EH (cell line): ENCODE measurements at regions not wholly inside any gene's neighbourhood (a gene's known extent, or its start where the extent isn't known, plus 50 kb on each side); places are given as distances from the start of the nearest gene placed in this dataset.
"Not testable (repeated sequence)": the region's sequence is repeated elsewhere in the genome, so short reads cannot be mapped to it uniquely, and the experiment has no call there.

ENCODE experiments used
- DNase-seq: peaks from one replicate; pipeline ENCODE4 v3.0.0-alpha.2; 2015; ENCODE audit warnings: low read depth

DNA sequence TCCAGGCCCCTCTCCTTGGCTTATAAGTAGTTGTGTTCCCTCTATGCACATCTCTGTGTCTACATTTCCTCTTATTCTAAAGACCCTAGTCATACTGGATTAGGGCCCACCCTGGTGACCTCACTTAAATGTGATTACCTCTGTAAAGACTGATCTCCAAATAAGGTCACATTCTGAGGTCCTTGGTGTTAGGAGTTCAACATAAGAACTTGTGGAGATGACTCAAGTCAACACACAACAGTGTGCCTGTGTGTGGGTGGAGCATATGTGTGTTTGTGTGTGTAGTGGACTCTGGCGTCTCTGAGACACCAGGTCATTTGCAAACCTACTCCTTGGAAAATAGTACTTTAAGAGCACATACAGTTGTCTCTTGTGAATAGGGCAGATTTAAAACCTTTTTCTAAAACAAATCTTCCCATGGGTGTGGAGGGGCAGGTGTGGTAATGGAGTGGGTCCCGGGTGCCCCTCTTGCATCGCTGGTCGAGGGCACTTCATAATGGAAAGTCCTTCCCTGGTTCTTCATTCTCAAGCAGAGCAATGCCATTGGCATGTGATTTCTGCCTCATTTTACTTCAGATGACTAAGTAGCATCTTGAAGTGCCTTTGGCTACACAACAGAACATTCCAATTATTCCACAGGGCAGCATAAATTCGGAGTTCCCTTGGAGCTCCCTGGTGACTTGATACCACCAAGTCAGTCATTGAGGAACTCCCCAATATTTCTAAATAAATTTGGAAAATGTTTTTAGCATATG lies 84.4 kb downstream of the C9orf152 start:
- peak; percentile 90 for DNase-seq

DNA sequence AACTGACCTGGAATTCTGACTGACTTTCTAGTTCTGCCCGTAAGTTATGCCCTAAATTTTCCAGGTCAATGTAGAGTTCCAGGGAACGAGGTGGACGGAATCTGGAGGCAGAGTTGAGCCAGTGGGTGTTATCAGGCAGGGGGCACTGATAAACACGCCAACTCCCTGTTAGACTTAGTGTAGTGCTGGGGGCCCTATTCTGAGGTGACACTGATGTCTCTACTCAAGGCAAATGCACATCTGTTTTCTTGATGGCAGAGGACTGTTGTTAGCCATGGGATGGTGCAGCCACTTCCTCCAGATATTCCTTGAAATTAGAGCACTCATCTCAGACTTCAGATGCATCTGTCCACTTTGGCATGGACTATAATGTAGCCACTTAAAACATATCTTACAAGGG lies 83.5 kb downstream of the C9orf152 start:
- no peak for DNase-seq

DNA sequence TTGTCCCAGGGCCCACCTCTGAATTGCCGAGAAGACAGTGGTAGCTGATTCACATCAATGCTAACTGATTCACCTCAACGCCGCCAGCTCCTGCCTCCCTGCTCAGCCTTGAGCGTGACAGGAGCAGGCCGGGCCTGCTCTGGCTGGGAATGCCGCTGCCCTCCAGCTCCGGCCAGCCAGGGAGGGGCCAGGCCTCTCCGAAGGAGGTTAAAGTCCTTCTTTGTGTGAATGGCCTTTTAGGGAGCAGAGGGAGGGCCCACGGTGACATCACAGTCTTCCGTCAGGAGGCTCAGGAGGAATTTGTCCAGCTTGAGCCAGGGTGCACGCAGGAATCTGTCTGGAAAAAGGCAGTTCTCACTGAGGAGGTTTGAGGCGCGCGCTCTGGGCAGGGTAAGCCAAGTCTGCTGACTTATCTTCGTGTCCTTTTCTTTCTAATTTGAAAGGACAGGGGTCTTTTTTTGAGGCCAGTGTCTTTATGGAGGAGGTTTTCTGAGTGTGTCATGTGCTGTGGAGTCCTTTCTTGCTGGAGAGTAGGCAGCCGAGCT lies 82.7 kb downstream of the C9orf152 start:
- peak; percentile 99 for DNase-seq

DNA sequence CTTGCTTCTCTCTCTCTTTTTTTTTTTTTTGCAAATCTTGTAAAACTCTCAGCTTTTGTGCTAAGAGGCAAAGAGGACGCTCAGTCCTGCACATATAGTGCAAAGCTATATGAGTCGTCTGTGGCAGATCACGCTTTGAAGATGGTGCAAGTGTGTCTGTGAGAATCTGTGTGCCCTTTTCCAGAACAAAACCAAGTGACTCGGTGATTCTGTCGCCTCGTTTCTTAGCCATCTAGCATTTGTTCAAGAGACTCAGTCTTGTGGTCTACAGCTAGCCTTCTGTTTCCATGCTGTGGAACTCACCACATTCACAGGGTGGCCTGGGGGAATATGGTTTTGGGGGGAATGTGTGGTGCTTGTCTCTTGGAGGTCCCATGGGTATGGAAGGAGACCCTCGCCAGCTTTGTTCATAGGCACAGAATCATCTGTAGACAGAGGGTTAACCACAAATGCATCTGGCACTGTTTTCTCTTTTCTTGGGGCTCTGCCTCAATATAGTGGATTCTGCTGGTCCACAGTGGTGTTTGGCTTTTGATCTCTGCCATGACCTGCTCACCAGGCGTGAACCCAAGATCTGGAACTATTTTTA lies 82.1 kb downstream of the C9orf152 start:
- no peak for DNase-seq

DNA sequence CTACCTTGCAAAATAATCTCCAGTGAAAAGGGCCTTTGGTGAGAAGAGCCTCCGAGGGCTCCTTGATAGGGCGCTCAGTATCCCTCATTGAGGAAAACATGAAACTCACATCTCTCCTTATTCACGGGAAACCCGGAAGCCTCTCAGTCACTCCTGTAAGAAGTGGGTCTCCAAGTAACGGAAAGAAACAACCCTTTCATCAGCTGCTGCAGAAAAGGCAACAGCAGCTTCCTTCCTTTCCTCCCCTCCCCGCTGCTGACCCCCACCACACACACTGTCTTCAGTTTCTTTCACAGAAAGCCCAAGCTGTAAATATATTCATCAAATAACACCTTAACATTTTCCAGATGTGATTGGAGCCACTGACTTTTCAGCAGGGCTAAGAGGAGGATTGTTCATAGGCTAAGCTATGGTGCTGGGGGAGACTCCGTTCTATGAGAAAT lies 81.4 kb downstream of the C9orf152 start:
- no peak for DNase-seq

DNA sequence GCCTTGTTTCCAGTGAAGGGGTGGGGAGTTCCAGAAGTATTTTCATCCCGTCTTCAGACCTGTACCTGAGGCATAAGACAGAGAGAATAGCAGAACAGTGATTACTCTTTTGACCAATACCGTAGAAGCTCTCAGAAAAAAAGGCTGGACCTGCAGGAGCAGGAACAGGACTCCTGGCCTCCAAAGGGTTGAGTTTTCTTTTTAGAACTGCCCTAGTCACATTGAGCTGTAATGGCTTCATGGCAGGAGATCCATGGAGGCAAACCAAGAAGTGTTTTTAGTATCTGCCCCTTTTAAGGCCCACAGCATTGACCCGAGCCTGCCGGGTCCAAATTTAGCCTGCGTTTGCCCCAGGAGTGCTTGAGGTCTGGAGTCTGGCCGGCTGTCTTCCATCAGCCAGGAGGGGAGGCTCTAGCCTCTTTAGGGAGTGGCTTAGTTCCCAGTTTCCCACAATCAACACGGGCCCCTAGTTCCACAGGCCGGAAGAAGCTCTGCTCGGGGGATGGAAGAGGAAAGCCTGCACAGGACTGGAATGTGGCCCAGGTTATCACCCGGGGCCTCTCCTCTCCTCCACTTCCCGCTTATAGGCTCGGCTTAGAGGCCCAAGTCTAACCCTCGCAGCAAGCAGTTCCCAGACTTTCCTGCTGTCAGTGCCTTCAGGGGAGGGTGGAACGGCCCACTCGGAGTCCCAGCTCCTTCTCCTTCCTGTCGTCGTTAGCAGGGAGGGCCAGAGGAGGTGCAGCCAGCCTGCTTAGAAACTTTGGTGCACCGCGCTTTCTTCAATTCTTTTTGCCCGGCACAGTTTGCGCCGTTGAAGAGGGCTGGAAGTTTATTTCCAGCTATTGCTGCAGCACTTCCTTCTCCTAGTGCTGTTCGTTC lies 80.7 kb downstream of the C9orf152 start:
- peak; percentile 93 for DNase-seq

DNA sequence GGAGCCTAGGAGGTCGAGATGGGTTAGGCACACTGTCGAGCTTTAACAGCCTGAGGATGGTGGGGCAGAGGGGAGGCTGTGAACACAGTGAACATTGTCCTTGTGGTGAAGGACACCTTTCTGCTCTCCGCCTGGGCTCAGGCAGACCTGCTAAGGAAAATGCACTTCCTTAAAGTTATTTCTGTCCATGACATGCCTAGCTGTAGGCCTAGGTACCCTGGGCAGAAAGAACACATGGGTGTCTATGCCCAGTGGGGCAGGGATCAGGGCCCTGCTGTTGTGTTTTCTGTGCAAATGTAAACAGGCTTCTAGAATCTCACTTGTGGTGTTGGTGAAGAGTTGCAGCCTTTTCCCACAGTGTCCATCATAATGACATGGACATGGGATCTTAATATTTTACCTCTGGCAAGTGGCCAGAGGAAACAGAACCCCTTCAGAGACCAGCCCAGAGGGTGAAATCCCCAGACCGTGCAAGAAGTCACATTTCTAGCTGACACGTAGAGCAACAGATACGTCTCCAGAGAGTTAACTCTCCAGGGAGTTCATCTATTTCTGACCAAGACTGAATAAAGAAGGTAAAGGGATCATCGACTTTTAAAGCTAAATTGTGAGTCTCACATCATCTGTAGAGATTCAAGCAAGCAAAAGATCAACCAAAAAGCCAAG lies 79.2 kb downstream of the C9orf152 start:
- no peak for DNase-seq

DNA sequence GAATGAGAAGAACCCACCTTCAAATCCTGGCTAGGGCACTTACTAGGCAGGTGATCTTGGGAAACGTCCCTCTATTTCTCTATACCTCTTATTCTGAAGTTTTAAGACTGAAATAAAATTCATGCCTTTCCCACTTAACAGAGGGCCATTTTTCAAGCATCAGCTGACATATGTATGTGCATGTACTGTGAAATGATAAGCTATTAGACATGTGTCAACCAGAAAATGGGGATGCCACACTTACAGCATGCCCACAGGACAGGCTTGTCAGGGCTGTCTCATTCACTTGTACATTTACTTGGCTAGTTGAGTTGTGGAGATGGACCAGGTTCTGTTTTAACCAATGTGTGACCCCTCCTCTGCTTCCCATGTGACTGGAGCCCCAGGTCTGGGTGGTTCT lies 78.5 kb downstream of the C9orf152 start:
- DNase-seq, result no peak

DNA sequence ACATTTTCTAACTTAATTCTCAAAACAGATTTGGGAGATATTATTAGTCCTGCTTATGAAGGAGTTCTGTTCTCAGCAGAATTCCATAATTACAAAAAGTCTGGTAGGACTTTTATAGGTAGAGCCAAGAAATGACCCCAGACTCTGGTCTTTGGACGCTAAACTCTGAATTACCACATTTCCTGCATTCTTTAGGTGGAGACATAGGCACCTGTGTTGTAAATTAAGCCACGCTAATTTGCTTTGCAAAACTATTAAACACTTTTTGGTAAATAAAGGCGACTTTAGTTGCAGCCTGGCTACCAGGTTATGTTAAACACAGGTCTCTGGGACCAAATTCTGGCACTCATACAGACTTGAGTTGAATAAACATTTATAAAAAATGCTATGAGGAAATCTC lies 77.7 kb downstream of the C9orf152 start:
- no peak for DNase-seq

DNA sequence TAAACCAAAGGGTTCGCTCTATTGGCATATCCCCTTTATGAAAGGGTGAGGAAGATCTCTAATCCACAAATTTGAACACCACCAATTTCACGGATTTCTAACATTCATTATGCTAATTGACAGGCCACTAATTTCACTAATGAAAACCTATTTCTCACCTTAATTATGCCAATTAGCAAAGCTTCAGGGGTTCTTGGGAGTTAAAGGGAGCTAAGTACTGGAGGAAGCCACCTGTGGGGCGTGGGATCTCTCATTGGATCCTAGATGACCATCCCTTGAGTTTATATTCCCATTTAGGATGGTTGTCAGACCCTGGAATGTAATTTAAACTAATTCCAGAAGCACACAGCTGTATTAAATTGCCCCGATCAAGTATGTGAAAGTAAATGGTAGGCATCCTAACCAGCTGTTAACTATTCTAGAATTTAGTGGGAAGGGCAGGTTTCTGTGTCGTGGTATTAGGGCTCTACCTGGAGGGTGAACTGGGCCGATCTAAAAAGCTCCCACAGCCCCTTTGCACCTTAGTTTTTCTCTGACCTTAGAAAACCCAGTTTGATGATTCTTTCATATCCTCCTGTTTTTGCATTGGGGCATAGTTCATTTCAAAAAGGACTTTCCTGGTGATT lies 77.1 kb downstream of the C9orf152 start:
- DNase-seq, result no peak

DNA sequence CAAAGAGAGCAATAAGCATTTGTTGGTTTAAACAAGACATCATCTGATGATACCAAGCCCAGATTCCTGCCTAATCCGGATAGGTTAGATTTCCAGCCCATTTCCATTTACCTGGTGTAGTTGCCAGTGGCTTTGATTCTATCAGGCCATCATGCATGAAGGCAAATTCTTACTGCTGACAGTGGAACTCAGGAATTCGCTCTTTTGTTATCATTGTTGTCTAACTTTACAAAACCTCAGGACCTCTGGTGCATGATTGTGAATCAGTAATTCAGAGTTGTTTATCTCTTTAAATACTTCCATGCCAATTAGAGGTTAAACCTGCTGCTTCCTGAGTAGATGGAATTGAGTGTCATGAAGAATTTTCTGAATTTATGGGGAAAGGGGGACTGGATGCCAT lies 76.5 kb downstream of the C9orf152 start:
- DNase-seq, result peak; percentile 75

DNA sequence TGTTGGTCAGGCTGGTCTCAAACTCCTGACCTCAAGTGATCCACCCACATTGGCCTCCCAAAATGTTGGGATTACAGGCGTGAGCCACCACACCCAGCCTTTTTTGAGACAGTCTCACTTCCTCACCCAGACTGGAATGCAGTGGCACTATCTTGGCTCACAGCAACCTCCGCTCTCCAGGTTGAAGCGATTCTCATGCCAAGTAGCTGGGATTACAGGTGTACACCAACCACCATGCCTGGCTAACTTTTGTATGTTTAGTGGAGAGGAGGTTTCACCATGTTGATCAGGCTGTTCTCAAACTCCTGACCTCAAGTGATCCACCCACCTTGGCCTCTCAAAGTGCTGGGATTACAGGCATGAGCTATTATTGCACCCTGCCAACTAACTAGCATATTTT lies 75.4 kb downstream of the C9orf152 start:
- not testable (repeated sequence) for DNase-seq

DNA sequence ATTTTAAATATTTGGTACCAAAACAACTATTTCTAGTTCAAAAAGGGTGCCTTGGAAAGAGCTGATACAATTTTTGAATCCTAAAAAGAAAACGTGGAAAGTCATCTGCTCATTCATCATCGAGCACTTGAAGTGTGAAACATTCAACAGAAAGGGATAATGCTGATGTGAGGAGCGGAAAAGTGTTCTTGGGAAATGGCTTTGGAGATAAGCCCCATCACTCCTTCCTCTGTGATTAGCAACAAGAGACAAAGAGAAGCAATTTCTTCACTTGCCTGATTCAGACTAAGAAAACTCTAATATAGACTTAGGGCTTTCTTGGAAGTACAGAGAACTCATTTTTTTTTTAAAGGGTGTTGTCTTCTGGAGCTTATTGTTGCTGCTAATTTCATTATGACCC lies 74.9 kb downstream of the C9orf152 start:
- no peak for DNase-seq

DNA sequence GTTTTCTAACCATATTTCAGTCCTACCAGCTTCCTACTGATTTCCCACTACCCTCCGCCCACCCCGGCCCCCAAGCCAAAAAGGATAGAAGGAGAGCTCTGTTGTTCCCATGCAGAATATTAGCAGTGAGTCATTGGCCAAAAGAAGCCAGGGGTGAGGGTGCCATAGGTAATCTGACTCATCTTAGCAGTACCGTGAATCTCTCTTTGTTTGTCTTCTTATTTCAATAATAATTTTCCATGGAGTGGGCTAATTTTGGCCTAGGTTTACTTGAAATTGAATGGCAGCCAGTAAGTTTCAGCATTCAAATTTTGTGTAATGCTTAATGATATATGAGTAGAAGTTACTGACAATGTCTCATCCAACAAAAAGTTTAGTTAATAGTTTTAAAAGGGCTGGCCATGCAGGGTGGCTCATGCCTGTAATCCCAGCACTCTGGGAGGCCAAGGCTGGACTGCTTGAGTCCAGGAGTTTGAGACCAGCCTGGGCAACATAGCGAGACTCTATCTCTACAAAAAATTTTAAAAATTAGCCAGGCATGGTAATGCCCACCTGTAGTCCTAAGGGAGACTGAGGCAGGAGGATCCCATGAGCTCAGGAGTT lies 74.2 kb downstream of the C9orf152 start:
- peak; percentile 56 for DNase-seq

DNA sequence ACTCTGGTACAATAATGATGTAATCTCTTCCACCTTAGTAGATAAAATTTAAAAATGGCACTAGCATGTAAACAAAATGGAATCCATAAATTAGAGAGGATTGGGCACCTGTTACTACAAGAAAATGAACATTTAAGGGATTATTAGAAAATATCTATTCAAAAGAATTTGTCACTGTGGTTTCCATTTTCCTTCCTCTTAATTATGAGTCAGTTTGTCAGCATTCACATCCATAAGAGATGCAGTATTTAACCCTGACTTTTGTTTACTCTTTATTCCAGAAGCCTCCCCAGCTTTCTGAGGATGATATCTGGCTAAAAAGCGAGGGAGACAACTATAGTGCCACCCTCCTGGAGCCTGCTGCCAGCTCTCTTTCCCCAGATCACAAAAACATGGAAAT lies 72.1 kb downstream of the C9orf152 start:
- DNase-seq, result peak; percentile 41

DNA sequence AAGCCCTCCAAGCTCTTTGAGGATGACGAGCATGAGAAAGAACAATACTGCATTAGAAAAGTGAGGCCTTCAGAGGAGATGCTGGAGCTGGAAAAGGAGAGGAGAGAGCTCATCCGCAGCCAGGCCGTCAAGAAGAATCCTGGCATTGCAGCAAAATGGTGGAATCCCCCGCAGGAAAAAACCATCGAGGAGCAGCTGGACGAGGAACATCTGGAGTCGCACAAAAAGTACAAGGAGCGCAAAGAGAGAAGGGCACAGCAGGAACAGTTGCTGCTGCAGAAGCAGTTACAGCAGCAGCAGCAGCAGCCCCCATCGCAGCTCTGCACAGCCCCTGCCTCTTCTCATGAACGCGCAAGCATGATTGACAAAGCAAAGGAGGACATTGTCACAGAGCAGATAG lies 71.2 kb downstream of the C9orf152 start:
- DNase-seq, result no peak

DNA sequence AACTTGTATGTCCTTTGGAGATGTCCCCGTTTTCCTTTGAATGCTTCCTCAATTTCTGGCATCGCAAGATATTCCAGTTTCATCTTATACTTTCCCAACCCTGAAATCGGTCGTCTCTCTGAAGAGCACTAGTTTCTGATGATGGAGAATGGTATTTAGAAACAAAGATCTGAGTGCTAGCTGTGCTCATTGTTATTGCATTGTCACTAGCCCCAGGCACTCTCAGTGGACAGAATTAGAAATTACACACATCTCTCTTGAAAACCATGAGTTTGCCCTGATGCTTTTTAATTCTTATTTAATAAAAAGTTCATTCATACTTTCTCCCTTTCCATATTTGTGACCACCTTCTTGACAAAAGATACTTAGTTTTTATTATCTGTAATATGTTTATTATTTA lies 67.7 kb downstream of the C9orf152 start:
- peak; percentile 55 for DNase-seq

DNA sequence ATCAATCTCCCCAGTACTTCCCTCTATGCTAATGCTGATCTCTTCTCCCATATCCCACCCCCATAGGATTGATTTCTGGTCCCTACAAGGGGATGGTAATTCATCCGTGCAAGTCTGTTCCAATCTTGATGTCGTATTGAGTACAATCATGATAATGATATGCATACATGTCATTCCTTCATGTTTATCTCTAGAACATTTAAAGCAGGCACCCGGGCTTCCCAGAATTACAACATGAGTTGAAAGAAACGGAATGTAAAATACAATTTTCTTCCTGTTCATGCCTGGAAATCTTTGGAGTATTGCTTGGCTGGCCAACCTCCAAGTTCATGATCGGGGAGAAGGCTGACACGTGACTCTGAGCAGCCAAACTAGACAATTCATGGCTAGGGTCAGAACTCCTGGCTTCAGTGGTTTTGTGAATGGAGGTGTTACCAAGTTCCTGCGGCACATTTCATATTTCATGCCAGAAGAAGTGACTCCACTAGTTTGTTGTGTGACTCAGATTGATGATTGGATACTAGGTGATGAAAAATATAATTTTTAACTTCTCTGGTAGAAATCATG lies 66.6 kb downstream of the C9orf152 start:
- DNase-seq, result peak; percentile 99

DNA sequence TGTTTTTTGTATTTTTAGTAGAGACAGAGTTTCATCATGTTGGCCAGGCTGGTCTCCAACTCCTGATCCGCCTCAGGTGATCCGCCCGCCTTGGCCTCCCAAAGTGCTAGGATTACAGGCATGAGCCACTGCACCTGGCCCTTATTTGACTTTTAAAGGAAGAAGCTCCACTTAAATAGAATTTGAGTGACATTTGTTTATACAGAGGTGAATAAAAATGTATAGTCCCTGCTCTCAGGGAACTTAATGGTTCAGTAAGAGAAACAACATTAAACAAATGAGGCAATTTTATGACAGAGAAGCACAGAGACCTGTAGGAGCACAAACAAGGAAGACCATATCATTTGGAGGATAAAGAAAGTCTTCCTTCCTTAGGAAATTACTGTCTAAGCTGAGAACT lies 65.7 kb downstream of the C9orf152 start:
- no peak for DNase-seq

DNA sequence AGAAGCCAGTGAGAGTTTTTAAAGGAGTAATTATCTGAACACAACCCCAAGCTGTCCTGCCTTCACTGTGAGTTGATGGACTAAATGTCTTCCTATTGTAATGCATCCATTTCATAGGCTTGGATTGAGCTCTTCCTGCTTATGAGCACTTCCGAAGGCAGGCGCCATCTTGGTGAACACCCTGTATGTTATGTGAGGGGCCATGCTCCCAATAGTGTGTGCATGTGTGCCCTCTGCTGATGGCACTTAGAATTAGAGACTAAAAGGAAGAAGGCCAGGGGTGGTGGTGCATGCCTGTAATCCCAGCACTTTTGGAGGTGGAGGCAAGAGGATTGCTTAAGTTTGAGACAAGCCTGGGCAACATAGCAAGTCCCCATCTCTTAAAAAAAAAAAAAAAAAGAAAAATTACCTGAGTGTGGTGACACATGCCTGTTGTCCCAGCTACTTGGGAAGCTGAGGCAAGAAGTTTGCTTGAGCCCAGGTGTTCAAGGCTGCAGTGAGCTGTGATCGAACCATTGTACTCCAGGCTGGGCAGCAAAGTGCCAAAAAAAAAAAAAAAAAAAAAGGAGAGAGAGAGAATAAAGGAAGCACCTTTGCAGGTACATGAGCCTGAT lies 65.0 kb downstream of the C9orf152 start:
- peak; percentile 38 for DNase-seq
